Ascending aorta (tissue), 2 donors: ENCODE measurements at regions not wholly inside any gene's neighbourhood (a gene's known extent, or its start where the extent isn't known, plus 50 kb on each side); places are given as distances from the start of the nearest gene placed in this dataset.

Source experiments
- DNase-seq, 2 donors: peaks; one replicate each; pipeline ENCODE4 v3.0.0-alpha.2; 2019; ENCODE audit warnings: low spot score in 2 of 2
- H3K27ac ChIP-seq, 2 donors: fragments of 200-600 bp; sonication (generic); one replicate each; pipeline ENCODE4 v1.5.1; 2016 to 2017; ENCODE audit warnings: mild to moderate bottlenecking in 1 of 2
- H3K27me3 ChIP-seq: fragments of 200-600 bp; sonication (generic); one replicate; pipeline ENCODE4 v1.5.1; 2017
- H3K36me3 ChIP-seq, 2 donors: fragments of 200-600 bp; sonication (generic); one replicate each; pipeline ENCODE4 v1.5.1; 2016
- H3K4me1 ChIP-seq, 2 donors: fragments of 200-600 bp; sonication (generic); one replicate each; pipeline ENCODE4 v1.5.1; 2016 to 2017; ENCODE audit warnings: mild to moderate bottlenecking in 1 of 2
- H3K4me3 ChIP-seq, 2 donors: fragments of 200-600 bp; sonication (generic); one replicate each; pipeline ENCODE4 v1.5.1; 2016 to 2017; ENCODE audit warnings: mild to moderate bottlenecking in 1 of 2
- H3K9me3 ChIP-seq, 2 donors: fragments of 200-600 bp; sonication (generic); one replicate each; pipeline ENCODE4 v1.5.1; 2016
- intact Hi-C: fragments of 100-400 bp; cut with DNase I; formaldehyde crosslinking; loops from one replicate; pipeline ENCODE4 v1.15.1; 2023
- TF ChIP-seq, protein P1 (sequence below), 3 experiments: fragments of 200-600 bp in 2 of 3; fragments of 450-650 bp in 1 of 3; sonication (generic) in 2 of 3; IDR thresholded peaks; one replicate each; pipeline ENCODE4 v1.5.1; 2016 to 2019; ENCODE audit warnings: antibody characterized with exemption in 3 of 3, mild to moderate bottlenecking in 1 of 3, moderate library complexity in 1 of 3

DNA sequence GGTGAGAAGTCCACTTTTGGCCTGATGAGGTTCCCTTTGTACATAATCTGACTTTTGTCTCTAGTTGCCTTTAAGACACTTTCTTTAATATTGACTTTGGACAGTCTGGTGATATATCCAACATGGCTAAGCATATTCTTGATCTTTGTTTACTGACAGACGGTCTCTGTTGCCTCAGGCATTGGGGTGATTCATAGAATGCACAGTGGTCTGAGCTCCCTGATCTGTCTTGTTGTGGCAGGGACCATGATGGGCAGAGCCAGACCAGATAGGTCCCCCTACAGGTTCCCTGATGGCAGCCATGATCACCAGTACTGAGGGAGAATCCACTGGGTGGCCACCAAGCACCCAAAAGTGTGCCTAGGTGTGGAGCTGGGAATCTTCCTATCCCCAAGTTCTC is 678.1 kb downstream of the MCTP2 start:
- DNase-seq = no peak
- Histone ChIP-seq H3K4me3 (no peak overlapping the region), H3K9me3 (peaks cover 14 to 28% of the 10 kb centered on the region in 2 donors), H3K27me3 (no peaks in the 10 kb centered on the region), H3K27ac (no peak overlapping the region), H3K36me3 (no peaks in the 10 kb centered on the region), H3K4me1 (peaks cover 0 to 5% of the 10 kb centered on the region in 2 donors)
- TF ChIP-seq, protein P1, sequence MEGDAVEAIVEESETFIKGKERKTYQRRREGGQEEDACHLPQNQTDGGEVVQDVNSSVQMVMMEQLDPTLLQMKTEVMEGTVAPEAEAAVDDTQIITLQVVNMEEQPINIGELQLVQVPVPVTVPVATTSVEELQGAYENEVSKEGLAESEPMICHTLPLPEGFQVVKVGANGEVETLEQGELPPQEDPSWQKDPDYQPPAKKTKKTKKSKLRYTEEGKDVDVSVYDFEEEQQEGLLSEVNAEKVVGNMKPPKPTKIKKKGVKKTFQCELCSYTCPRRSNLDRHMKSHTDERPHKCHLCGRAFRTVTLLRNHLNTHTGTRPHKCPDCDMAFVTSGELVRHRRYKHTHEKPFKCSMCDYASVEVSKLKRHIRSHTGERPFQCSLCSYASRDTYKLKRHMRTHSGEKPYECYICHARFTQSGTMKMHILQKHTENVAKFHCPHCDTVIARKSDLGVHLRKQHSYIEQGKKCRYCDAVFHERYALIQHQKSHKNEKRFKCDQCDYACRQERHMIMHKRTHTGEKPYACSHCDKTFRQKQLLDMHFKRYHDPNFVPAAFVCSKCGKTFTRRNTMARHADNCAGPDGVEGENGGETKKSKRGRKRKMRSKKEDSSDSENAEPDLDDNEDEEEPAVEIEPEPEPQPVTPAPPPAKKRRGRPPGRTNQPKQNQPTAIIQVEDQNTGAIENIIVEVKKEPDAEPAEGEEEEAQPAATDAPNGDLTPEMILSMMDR (IDR thresholded peaks at IDR 0.05) = no peak
- intact Hi-C loops = no loop called here

DNA sequence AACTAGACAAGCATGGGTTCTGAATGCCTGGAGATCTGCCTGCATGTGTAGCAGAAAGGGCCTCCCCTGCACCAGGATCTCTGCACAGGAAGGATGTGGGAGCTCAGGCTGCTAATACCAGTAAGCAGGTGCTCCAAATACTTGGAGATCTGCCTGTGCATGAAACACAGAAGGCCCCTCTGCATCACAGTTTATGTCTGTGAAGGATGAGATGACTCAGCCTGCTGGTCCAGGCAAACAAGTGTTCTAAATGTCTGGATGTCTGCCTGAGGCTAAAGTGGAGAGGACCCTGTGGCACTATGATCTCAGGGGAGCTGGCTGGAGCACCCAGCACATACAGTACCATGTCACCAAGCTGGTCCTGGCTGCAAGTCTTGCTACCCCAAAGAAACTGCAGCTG is 678.8 kb downstream of the MCTP2 start:
- H3K4me3 ChIP-seq = no peak overlapping the region
- H3K36me3 ChIP-seq = no peaks in the 10 kb centered on the region
- H3K27me3 ChIP-seq = no peaks in the 10 kb centered on the region
- no peak overlapping the region for H3K27ac ChIP-seq
- H3K4me1 ChIP-seq = peaks cover 0 to 5% of the 10 kb centered on the region in 2 donors
- intact Hi-C loops = no loop called here
- TF ChIP-seq, protein P1 (IDR thresholded peaks at IDR 0.05) = no peak
- no peak for DNase-seq
- H3K9me3 ChIP-seq = peaks cover 14 to 28% of the 10 kb centered on the region in 2 donors

GRCh38 chr15:94912760-94913159 is 681.4 kb downstream of the MCTP2 start:
- H3K4me1 ChIP-seq = peaks cover 0 to 5% of the 10 kb centered on the region in 2 donors
- no peaks in the 10 kb centered on the region for H3K27me3 ChIP-seq
- no peak overlapping the region for H3K4me3 ChIP-seq
- no peak overlapping the region for H3K27ac ChIP-seq
- DNase-seq = no peak
- H3K36me3 ChIP-seq = no peaks in the 10 kb centered on the region
- H3K9me3 ChIP-seq = peaks cover 14 to 28% of the 10 kb centered on the region in 2 donors
- intact Hi-C loops = no loop called here
- TF ChIP-seq, protein P1 (IDR thresholded peaks at IDR 0.05) = no peak

GRCh38 chr15:94917068-94917467 is 685.7 kb downstream of the MCTP2 start:
- TF ChIP-seq, protein P1 (IDR thresholded peaks at IDR 0.05) = no peak
- H3K4me3 ChIP-seq = no peak overlapping the region
- intact Hi-C loops = no loop called here

DNA sequence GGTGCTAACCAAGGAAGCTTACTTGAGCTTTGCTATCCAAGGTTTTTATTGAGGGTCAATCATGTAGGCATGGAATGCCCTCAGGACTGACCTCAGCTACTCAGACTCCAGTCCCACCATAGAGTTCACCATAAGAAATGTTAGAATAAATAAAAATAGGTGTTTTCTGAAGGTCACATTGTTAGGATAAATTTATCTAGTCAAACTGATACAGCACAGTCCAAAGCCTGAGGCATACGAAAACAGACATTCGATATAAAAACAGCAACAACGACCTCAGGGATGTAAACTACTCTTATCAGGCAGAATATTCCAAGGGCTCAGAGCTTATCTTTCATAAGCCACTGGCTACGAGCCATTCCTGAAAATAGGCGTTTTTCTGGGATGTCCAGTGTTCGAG is 690.6 kb downstream of the MCTP2 start:
- intact Hi-C loops = loop anchor here (10.0 kb wide), 1 partner anchor 247 kb away; no protein-coding TSS in a partner anchor
- DNase-seq = no peak

More at GRCh38 chr15:94917068-94917467, 685.7 kb downstream of the MCTP2 start:
- no peaks in the 10 kb centered on the region for H3K27me3 ChIP-seq
- peaks cover 0 to 5% of the 10 kb centered on the region in 2 donors for H3K4me1 ChIP-seq
- H3K9me3 ChIP-seq = peaks cover 0 to 6% of the 10 kb centered on the region in 2 donors
- no peak for DNase-seq
- H3K27ac ChIP-seq = no peak overlapping the region
- H3K36me3 ChIP-seq = no peaks in the 10 kb centered on the region

More for the DNA sequence above, 690.6 kb downstream of the MCTP2 start:
- Histone ChIP-seq H3K36me3 (no peaks in the 10 kb centered on the region), H3K4me1 (peaks cover 0 to 13% of the 10 kb centered on the region in 2 donors), H3K27me3 (no peaks in the 10 kb centered on the region), H3K27ac (no peak overlapping the region), H3K9me3 (no peaks in the 10 kb centered on the region), H3K4me3 (no peak overlapping the region)
- TF ChIP-seq, protein P1 (IDR thresholded peaks at IDR 0.05) = no peak
